CD4-positive, alpha-beta T cell (primary cell): ENCODE measurements at regions not wholly inside any gene's neighbourhood (a gene's known extent, or its start where the extent isn't known, plus 50 kb on each side); places are given as distances from the start of the nearest gene placed in this dataset.

Experiments
- ATAC-seq: fragments of 200-7000 bp; cut with Tn5 transposase; one replicate; pipeline ENCODE4 v1.10.0; 2022; ENCODE audit warnings: mild to moderate bottlenecking; ENCODE audit not compliant: poor library complexity
- CTCF ChIA-PET: fragments of 350-600 bp; sonication (Branson Sonifier 250); formaldehyde crosslinking; loops from one replicate; lab custom pipeline; 2021; ENCODE audit warnings: antibody characterized with exemption, inconsistent platforms; lab: Charles Lee
- POLR2A ChIA-PET: fragments of 350-600 bp; sonication (Branson Sonifier 250); formaldehyde crosslinking; loops from one replicate; lab custom pipeline; 2021; ENCODE audit warnings: antibody characterized with exemption, inconsistent platforms; lab: Charles Lee
- DNase-seq, 14 experiments: peaks; one replicate each; pipeline ENCODE4 v3.0.0-alpha.2; 2013 to 2020; ENCODE audit warnings: mixed read lengths in 2 of 14
- H3K27ac ChIP-seq, 2 donors: one replicate each; pipeline versions ENCODE4 v1.5.1 to v1.7.0; 2013; ENCODE audit warnings: low read length in 2 of 2, low read depth in 1 of 2, mild to moderate bottlenecking in 1 of 2
- H3K27me3 ChIP-seq, 2 experiments: 1 replicate in 1 of 2; 2 replicates in 1 of 2; pipeline versions ENCODE4 v1.6.1 to v1.7.0; 2013; ENCODE audit warnings: low read length in 2 of 2, control low read depth in 1 of 2, mild to moderate bottlenecking in 1 of 2, moderate library complexity in 1 of 2; ENCODE audit not compliant: insufficient read depth in 2 of 2, control insufficient read depth in 1 of 2
- H3K36me3 ChIP-seq: one replicate; pipeline ENCODE4 v1.6.1; 2013; ENCODE audit warnings: low read length, control low read depth; ENCODE audit not compliant: insufficient read depth
- H3K4me1 ChIP-seq: one replicate; pipeline ENCODE4 v1.6.1; 2013; ENCODE audit warnings: low read length, control low read depth; ENCODE audit not compliant: insufficient read depth
- H3K4me3 ChIP-seq: one replicate; pipeline ENCODE4 v1.5.1; 2013; ENCODE audit warnings: mild to moderate bottlenecking, low read length, moderate library complexity
- H3K9me3 ChIP-seq, 2 experiments: 1 replicate in 1 of 2; 2 replicates in 1 of 2; pipeline versions ENCODE4 v1.6.1 to v1.7.0; 2013; ENCODE audit warnings: low read length in 2 of 2, mild to moderate bottlenecking in 2 of 2, control low read depth in 1 of 2, moderate library complexity in 1 of 2; ENCODE audit not compliant: control insufficient read depth in 1 of 2, insufficient read depth in 1 of 2
- H3K27ac Mint-ChIP-seq: one replicate; pipeline ENCODE4 v1.8.0; 2020; ENCODE audit warnings: mixed read lengths
- H3K27me3 Mint-ChIP-seq: one replicate; pipeline ENCODE4 v1.8.0; 2021; ENCODE audit warnings: mixed read lengths
- H3K36me3 Mint-ChIP-seq: one replicate; pipeline ENCODE4 v1.8.0; 2021; ENCODE audit warnings: low read depth, mixed read lengths
- H3K4me1 Mint-ChIP-seq: one replicate; pipeline ENCODE4 v1.8.0; 2021; ENCODE audit warnings: low read depth, mixed read lengths
- H3K4me3 Mint-ChIP-seq: one replicate; pipeline ENCODE4 v1.8.0; 2020; ENCODE audit warnings: mild to moderate bottlenecking, mixed read lengths
- H3K9me3 Mint-ChIP-seq: one replicate; pipeline ENCODE4 v1.8.0; 2020; ENCODE audit warnings: mixed read lengths
- intact Hi-C, 2 experiments: fragments of 100-400 bp; cut with DNase I in 1 of 2; cut with micrococcal nuclease in 1 of 2; formaldehyde crosslinking; loops; one replicate each; pipeline versions ENCODE4 v1.15.1 to v1.9.0; 2023 to 2025; cut with DNase I, micrococcal nuclease
- TF ChIP-seq, protein P1 (sequence below): fragments of 200-600 bp; IDR thresholded peaks from one replicate; pipeline ENCODE4 v1.8.0; 2022; ENCODE audit warnings: antibody characterized with exemption, mild to moderate bottlenecking

- H3K9me3 Mint-ChIP-seq, result no peaks in the 10 kb centered on the region
- no peak overlapping the region for H3K4me3 Mint-ChIP-seq
- intact Hi-C loops, result loop anchor here (1.0 to 10.0 kb wide), 9 partner anchors 777 to 1241 kb away; no protein-coding TSS in a partner anchor
- H3K27ac Mint-ChIP-seq, result no peak overlapping the region
- H3K36me3 Mint-ChIP-seq, result no peaks in the 10 kb centered on the region
- peaks cover under 1% of the 10 kb centered on the region for H3K27me3 Mint-ChIP-seq
- ATAC-seq, result peak; percentile 97
- no peaks in the 10 kb centered on the region for H3K36me3 ChIP-seq
- no peaks in the 10 kb centered on the region for H3K9me3 ChIP-seq
- TF ChIP-seq, protein P1, sequence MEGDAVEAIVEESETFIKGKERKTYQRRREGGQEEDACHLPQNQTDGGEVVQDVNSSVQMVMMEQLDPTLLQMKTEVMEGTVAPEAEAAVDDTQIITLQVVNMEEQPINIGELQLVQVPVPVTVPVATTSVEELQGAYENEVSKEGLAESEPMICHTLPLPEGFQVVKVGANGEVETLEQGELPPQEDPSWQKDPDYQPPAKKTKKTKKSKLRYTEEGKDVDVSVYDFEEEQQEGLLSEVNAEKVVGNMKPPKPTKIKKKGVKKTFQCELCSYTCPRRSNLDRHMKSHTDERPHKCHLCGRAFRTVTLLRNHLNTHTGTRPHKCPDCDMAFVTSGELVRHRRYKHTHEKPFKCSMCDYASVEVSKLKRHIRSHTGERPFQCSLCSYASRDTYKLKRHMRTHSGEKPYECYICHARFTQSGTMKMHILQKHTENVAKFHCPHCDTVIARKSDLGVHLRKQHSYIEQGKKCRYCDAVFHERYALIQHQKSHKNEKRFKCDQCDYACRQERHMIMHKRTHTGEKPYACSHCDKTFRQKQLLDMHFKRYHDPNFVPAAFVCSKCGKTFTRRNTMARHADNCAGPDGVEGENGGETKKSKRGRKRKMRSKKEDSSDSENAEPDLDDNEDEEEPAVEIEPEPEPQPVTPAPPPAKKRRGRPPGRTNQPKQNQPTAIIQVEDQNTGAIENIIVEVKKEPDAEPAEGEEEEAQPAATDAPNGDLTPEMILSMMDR, result peak; percentile 99
- H3K27ac ChIP-seq, result no peak overlapping the region
- peaks cover 9% of the 10 kb centered on the region for H3K4me1 Mint-ChIP-seq
- POLR2A ChIA-PET, result interaction anchor here (0.9 kb wide), 1 partner anchor 777 kb away, joined by 3 read pairs; no protein-coding TSS in a partner anchor
- DNase-seq, result peak; percentile 57 to 85 (median 72)
- CTCF ChIA-PET, result interaction anchor here (0.6 to 1.0 kb wide), 2 partner anchors 778 kb away, joined by 3 read pairs; no protein-coding TSS in a partner anchor
- peaks cover 11% of the 10 kb centered on the region for H3K4me1 ChIP-seq
- no peak overlapping the region for H3K4me3 ChIP-seq
- H3K27me3 ChIP-seq, result no peaks in the 10 kb centered on the region
Measured at GRCh38 chr14:101628471-101628966, 67.2 kb downstream of the DIO3 start.

- H3K27ac ChIP-seq, result no peak overlapping the region
- H3K4me1 Mint-ChIP-seq, result peaks cover 12% of the 10 kb centered on the region
- H3K27me3 Mint-ChIP-seq, result peaks cover 6% of the 10 kb centered on the region
- no peaks in the 10 kb centered on the region for H3K9me3 Mint-ChIP-seq
- no peaks in the 10 kb centered on the region for H3K9me3 ChIP-seq
- no peaks in the 10 kb centered on the region for H3K27me3 ChIP-seq
- ATAC-seq (no peak), DNase-seq (peak in 1 of 14 experiments; percentile 24)
- TF ChIP-seq, protein P1, result no peak
- no peak overlapping the region for H3K27ac Mint-ChIP-seq
- H3K4me3 Mint-ChIP-seq, result no peak overlapping the region
- peaks cover 11% of the 10 kb centered on the region for H3K4me1 ChIP-seq
- H3K36me3 ChIP-seq, result no peaks in the 10 kb centered on the region
- H3K4me3 ChIP-seq, result no peak overlapping the region
- POLR2A ChIA-PET, result interaction anchor here (0.9 kb wide), 1 partner anchor 777 kb away, joined by 3 read pairs; no protein-coding TSS in a partner anchor
- no peaks in the 10 kb centered on the region for H3K36me3 Mint-ChIP-seq
- intact Hi-C loops, result loop anchor here (1.0 to 10.0 kb wide), 9 partner anchors 778 to 1242 kb away; no protein-coding TSS in a partner anchor
- CTCF ChIA-PET, result interaction anchor here (0.6 kb wide), 1 partner anchor 778 kb away, joined by 3 read pairs; no protein-coding TSS in a partner anchor
Measured at GRCh38 chr14:101628975-101629374, 67.7 kb downstream of the DIO3 start.

GRCh38 chr14:101630056-101630965 is 69.0 kb downstream of the DIO3 start:
- Mint-ChIP-seq H3K4me3 (no peak overlapping the region), H3K27ac (no peak overlapping the region)

More at GRCh38 chr14:101630056-101630965, 69.0 kb downstream of the DIO3 start:
- no peaks in the 10 kb centered on the region for H3K9me3 Mint-ChIP-seq
- Histone ChIP-seq H3K36me3 (no peaks in the 10 kb centered on the region), H3K4me3 (no peak overlapping the region), H3K4me1 (peaks cover 11% of the 10 kb centered on the region), H3K27ac (no peak overlapping the region), H3K27me3 (no peaks in the 10 kb centered on the region), H3K9me3 (no peaks in the 10 kb centered on the region)
- ATAC-seq (no peak), DNase-seq (peak in 2 of 14 experiments; percentile 11 to 29)
- intact Hi-C loops, result no loop called here
- peaks cover 11% of the 10 kb centered on the region for H3K27me3 Mint-ChIP-seq
- H3K36me3 Mint-ChIP-seq, result no peaks in the 10 kb centered on the region
- CTCF ChIA-PET, result no interaction called here
- TF ChIP-seq, protein P1, result no peak
- POLR2A ChIA-PET, result no interaction called here
- peaks cover 15% of the 10 kb centered on the region for H3K4me1 Mint-ChIP-seq
